H1 (cell line): ENCODE measurements at regions not wholly inside any gene's neighbourhood (a gene's known extent, or its start where the extent isn't known, plus 50 kb on each side); places are given as distances from the start of the nearest gene placed in this dataset.

Experiments
- CTCF ChIA-PET: fragments of 300-600 bp; sonication (Branson Sonifier 250); formaldehyde crosslinking; loops from one replicate; lab custom pipeline; 2021; ENCODE audit not compliant: partially characterized antibody; lab: Charles Lee
- POLR2A ChIA-PET: fragments of 300-600 bp; sonication (Branson Sonifier 250); formaldehyde crosslinking; loops from one replicate; lab custom pipeline; 2021; ENCODE audit warnings: inconsistent platforms; ENCODE audit not compliant: partially characterized antibody; lab: Charles Lee
- DNase-seq, 2 experiments: peaks; one replicate each; pipeline versions ENCODE4 v3.0.0 to v3.0.0-alpha.2; 2010 to 2022; ENCODE audit warnings: low spot score in 2 of 2, low read depth in 1 of 2, mixed read lengths in 1 of 2
- FAIRE-seq: peaks from 2 replicates; lab custom pipeline; 2011; peaks lifted over from hg19 to GRCh38; lab: Jason Lieb, UNC
- H2AFZ ChIP-seq: 2 replicates; pipeline ENCODE4 v1.8.1; 2012; ENCODE audit warnings: low read length, inconsistent platforms
- H2AK5ac ChIP-seq: 2 replicates; pipeline ENCODE4 v1.6.1; 2013; ENCODE audit warnings: low read depth, low read length
- H2BK120ac ChIP-seq: replicated peaks from 2 replicates; pipeline ENCODE3; 2013; ENCODE audit warnings: low read depth, low read length, inconsistent platforms
- H2BK12ac ChIP-seq: 2 replicates; pipeline ENCODE4 v1.6.1; 2013; ENCODE audit warnings: low read depth, low read length
- H2BK15ac ChIP-seq: 2 replicates; pipeline ENCODE4 v1.6.1; 2013; ENCODE audit warnings: low read length
- H2BK20ac ChIP-seq: 2 replicates; pipeline ENCODE4 v1.6.1; 2013; ENCODE audit warnings: low read length
- H2BK5ac ChIP-seq: 2 replicates; pipeline ENCODE4 v1.6.1; 2013; ENCODE audit warnings: low read depth, low read length
- H3K14ac ChIP-seq: 2 replicates; pipeline ENCODE4 v1.6.1; 2013; ENCODE audit warnings: inconsistent platforms; ENCODE audit not compliant: insufficient read length
- H3K18ac ChIP-seq: 2 replicates; pipeline ENCODE4 v1.6.1; 2013; ENCODE audit warnings: low read length; ENCODE audit errors: extremely low read depth
- H3K23ac ChIP-seq: 2 replicates; pipeline ENCODE4 v1.6.1; 2013; ENCODE audit warnings: inconsistent platforms; ENCODE audit not compliant: insufficient read length
- H3K23me2 ChIP-seq: 2 replicates; pipeline ENCODE4 v1.6.1; 2013; ENCODE audit warnings: low read depth, low read length
- H3K27ac ChIP-seq: 2 replicates; pipeline ENCODE4 v1.6.1; 2011; ENCODE audit warnings: low read depth, low read length, inconsistent platforms
- H3K27me3 ChIP-seq, 4 experiments: replicated peaks in 1 of 4; 1 replicate in 1 of 4; 2 replicates in 3 of 4; pipeline versions ENCODE4 v1.6.1 to v1.8.1; 2011 to 2013; ENCODE audit warnings: low read length in 3 of 4, mild to moderate bottlenecking in 3 of 4, inconsistent platforms in 2 of 4, mixed read lengths in 2 of 4, moderate library complexity in 1 of 4; ENCODE audit not compliant: control insufficient read depth in 3 of 4, insufficient read depth in 3 of 4; ENCODE audit errors: extremely low read depth in 1 of 4
- H3K36me3 ChIP-seq, 4 experiments: 2 replicates each; pipeline versions ENCODE4 v1.6.1 to v1.8.1; 2011 to 2013; ENCODE audit warnings: mild to moderate bottlenecking in 4 of 4, low read length in 3 of 4, moderate library complexity in 2 of 4, control low read depth in 1 of 4, inconsistent platforms in 1 of 4; ENCODE audit not compliant: insufficient read depth in 4 of 4, control insufficient read depth in 2 of 4
- H3K4ac ChIP-seq: replicated peaks from 2 replicates; pipeline ENCODE3; 2013; ENCODE audit warnings: low read length, low read depth, mixed read lengths, inconsistent platforms; ENCODE audit not compliant: insufficient read length
- H3K4me1 ChIP-seq, 4 experiments: replicated peaks in 1 of 4; 1 replicate in 1 of 4; 2 replicates in 3 of 4; pipeline versions ENCODE4 v1.6.1 to v1.8.1; 2011 to 2013; ENCODE audit warnings: low read length in 3 of 4, inconsistent platforms in 2 of 4, mixed read lengths in 1 of 4; ENCODE audit not compliant: insufficient read depth in 4 of 4, control insufficient read depth in 3 of 4
- H3K4me2 ChIP-seq, 2 experiments: 2 replicates each; pipeline versions ENCODE4 v1.6.1 to v1.8.1; 2011 to 2013; ENCODE audit warnings: low read depth in 2 of 2, low read length in 2 of 2, control low read depth in 1 of 2, inconsistent platforms in 1 of 2, mild to moderate bottlenecking in 1 of 2; ENCODE audit not compliant: insufficient read depth in 1 of 2
- H3K4me3 ChIP-seq, 4 experiments: fragments of 200-600, 300-600 bp in 1 of 4; sonication (generic), shearing (Covaris generic), sonication (Bioruptor Twin) in 1 of 4; 2 replicates each; pipeline versions ENCODE4 v1.5.1 to v1.8.1; 2011 to 2016; ENCODE audit warnings: low read length in 4 of 4, low read depth in 3 of 4, control low read depth in 2 of 4, inconsistent platforms in 2 of 4, mild to moderate bottlenecking in 2 of 4, mixed read lengths in 1 of 4, moderate library complexity in 1 of 4; ENCODE audit not compliant: insufficient read depth in 2 of 4; ENCODE audit errors: extremely low read depth in 1 of 4
- H3K56ac ChIP-seq: replicated peaks from 2 replicates; pipeline ENCODE3; 2013; ENCODE audit warnings: low read depth, mild to moderate bottlenecking, mixed read lengths, low read length, inconsistent platforms; ENCODE audit not compliant: insufficient read length
- H3K79me1 ChIP-seq: 2 replicates; pipeline ENCODE4 v1.6.1; 2013; ENCODE audit warnings: low read depth, low read length, control low read depth
- H3K79me2 ChIP-seq, 2 experiments: 2 replicates each; pipeline versions ENCODE4 v1.6.1 to v1.8.1; 2012 to 2013; ENCODE audit warnings: low read length in 2 of 2, mild to moderate bottlenecking in 2 of 2, inconsistent platforms in 1 of 2; ENCODE audit not compliant: insufficient read depth in 2 of 2, control insufficient read depth in 1 of 2
- H3K9ac ChIP-seq, 4 experiments: replicated peaks in 1 of 4; 1 replicate in 1 of 4; 2 replicates in 3 of 4; pipeline versions ENCODE4 v1.6.1 to v1.8.1; 2011 to 2013; ENCODE audit warnings: low read depth in 3 of 4, low read length in 3 of 4, control low read depth in 2 of 4, mild to moderate bottlenecking in 2 of 4, moderate library complexity in 2 of 4, inconsistent platforms in 1 of 4; ENCODE audit errors: extremely low read depth in 1 of 4
- H3K9me3 ChIP-seq, 2 experiments: 2 replicates each; pipeline versions ENCODE4 v1.6.1 to v1.8.1; 2012 to 2013; ENCODE audit warnings: mild to moderate bottlenecking in 2 of 2, moderate library complexity in 2 of 2, control low read depth in 1 of 2, inconsistent platforms in 1 of 2, low read depth in 1 of 2, low read length in 1 of 2, mixed read lengths in 1 of 2; ENCODE audit not compliant: insufficient read depth in 2 of 2
- H4K20me1 ChIP-seq, 2 experiments: replicated peaks in 1 of 2; 2 replicates each; pipeline versions ENCODE3 to v1.8.1; 2011 to 2013; ENCODE audit warnings: inconsistent platforms in 2 of 2, low read length in 2 of 2, mild to moderate bottlenecking in 1 of 2; ENCODE audit not compliant: insufficient read depth in 2 of 2, control insufficient read depth in 1 of 2
- H4K5ac ChIP-seq: 2 replicates; pipeline ENCODE4 v1.6.1; 2013; ENCODE audit warnings: low read length, low read depth, mixed read lengths, inconsistent platforms; ENCODE audit not compliant: insufficient read length
- H4K8ac ChIP-seq: 2 replicates; pipeline ENCODE4 v1.8.0; 2013; ENCODE audit warnings: mild to moderate bottlenecking, moderate library complexity, low read length, inconsistent platforms; ENCODE audit not compliant: insufficient read depth; ENCODE audit errors: extremely low read depth
- H4K91ac ChIP-seq: replicated peaks from 2 replicates; pipeline ENCODE3; 2013; ENCODE audit warnings: low read length, mixed read lengths, inconsistent platforms; ENCODE audit not compliant: insufficient read length
- CREB1 ChIP-seq: IDR thresholded peaks from 2 replicates; pipeline ENCODE4 v1.6.1; 2012; ENCODE audit warnings: inconsistent platforms
- KDM4A ChIP-seq: IDR thresholded peaks from one replicate; pipeline ENCODE4 v1.7.1; 2012; ENCODE audit warnings: low read depth, mild to moderate bottlenecking, moderate library complexity, low read length, inconsistent platforms; ENCODE audit not compliant: severe bottlenecking
- RBBP5 ChIP-seq: IDR thresholded peaks from 2 replicates; pipeline ENCODE4 v1.7.1; 2012; ENCODE audit warnings: low read depth, mild to moderate bottlenecking, inconsistent platforms, low read length, moderate library complexity, borderline replicate concordance
- RNF2 ChIP-seq: fragments of 200-900, 300-1000 bp; sonication (generic); IDR thresholded peaks from 2 replicates; pipeline ENCODE4 v1.7.1; 2016; ENCODE audit warnings: borderline replicate concordance, low read depth, mild to moderate bottlenecking, antibody characterized with exemption, low read length; ENCODE audit not compliant: poor library complexity, severe bottlenecking; ENCODE audit errors: missing control alignments
- TAF1 ChIP-seq: IDR thresholded peaks from 2 replicates; pipeline ENCODE4 v1.6.1; 2011; ENCODE audit warnings: mild to moderate bottlenecking, low read depth, low read length
- WGBS, 2 experiments: shearing (Covaris generic) in 1 of 2; methylation state at CpG; one replicate each; pipeline versions ENCODE4 v1.1.6 to v1.1.7; 2013 to 2015; ENCODE audit warnings: low lambda C conversion rate in 2 of 2, mixed read lengths in 2 of 2, inconsistent platforms in 1 of 2, low coverage in 1 of 2, missing lambda C conversion rate in 1 of 2; ENCODE audit not compliant: insufficient replicate concordance in 2 of 2, insufficient coverage in 1 of 2, insufficient read length in 1 of 2; ENCODE audit errors: extremely low coverage in 1 of 2, missing lambda C conversion rate in 1 of 2; 5-methylcytosine and 5-hydroxymethylcytosine counted together
- TF ChIP-seq, protein P1 (sequence below): IDR thresholded peaks from 2 replicates; pipeline ENCODE4 v1.6.1; 2012; ENCODE audit warnings: low read length, inconsistent platforms

DNA sequence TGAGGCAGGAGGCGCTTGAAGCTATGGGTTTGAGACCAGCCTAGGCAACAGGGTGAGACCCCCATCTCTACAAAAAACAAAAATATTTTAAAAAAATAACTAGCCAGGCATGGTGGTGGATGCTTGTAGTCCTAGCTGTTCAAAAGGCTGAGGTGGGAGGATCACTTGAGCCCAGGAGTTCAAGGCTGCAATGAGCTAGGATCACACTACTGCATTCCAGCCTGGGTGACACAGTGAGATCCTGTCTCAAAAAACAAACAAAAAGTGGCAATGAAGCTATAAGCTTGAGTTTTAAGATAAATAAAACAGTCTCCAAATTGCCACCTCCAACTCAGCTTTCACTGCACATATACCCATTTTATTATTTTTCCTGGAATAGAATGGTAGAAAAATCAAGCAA, 281.3 kb downstream of the IPMK start:
- DNase-seq (no peak), FAIRE-seq (no peak)
- no peak overlapping the region for H2AK5ac ChIP-seq
- H3K79me2 ChIP-seq = no peaks in the 10 kb centered on the region
- no peaks in the 10 kb centered on the region for H3K36me3 ChIP-seq
- no peaks in the 10 kb centered on the region for H3K27me3 ChIP-seq
- no peak overlapping the region for H2AFZ ChIP-seq
- H3K79me1 ChIP-seq = no peaks in the 10 kb centered on the region
- no peak overlapping the region for H2BK20ac ChIP-seq
- POLR2A ChIA-PET = no interaction called here
- no peaks in the 10 kb centered on the region for H3K23me2 ChIP-seq
- no peak overlapping the region for H4K91ac ChIP-seq
- H3K23ac ChIP-seq = no peak overlapping the region
- H3K4me1 ChIP-seq = no peaks in the 10 kb centered on the region
- H3K18ac ChIP-seq = no peak overlapping the region
- H2BK5ac ChIP-seq = no peak overlapping the region
- no peak overlapping the region for H2BK120ac ChIP-seq
- no peak overlapping the region for H3K4me3 ChIP-seq
- no peak overlapping the region for H3K4ac ChIP-seq
- no peak overlapping the region for H4K5ac ChIP-seq
- H2BK15ac ChIP-seq = no peak overlapping the region
- H3K27ac ChIP-seq = no peak overlapping the region
- CTCF ChIA-PET = interaction anchor here (0.6 kb wide), 1 partner anchor 162 kb away, joined by 3 read pairs; no protein-coding TSS in a partner anchor
- H3K4me2 ChIP-seq = no peak overlapping the region
- TF ChIP-seq RNF2 (no peak), KDM4A (no peak), RBBP5 (no peak), CREB1 (no peak), TAF1 (no peak)
- TF ChIP-seq, protein P1, sequence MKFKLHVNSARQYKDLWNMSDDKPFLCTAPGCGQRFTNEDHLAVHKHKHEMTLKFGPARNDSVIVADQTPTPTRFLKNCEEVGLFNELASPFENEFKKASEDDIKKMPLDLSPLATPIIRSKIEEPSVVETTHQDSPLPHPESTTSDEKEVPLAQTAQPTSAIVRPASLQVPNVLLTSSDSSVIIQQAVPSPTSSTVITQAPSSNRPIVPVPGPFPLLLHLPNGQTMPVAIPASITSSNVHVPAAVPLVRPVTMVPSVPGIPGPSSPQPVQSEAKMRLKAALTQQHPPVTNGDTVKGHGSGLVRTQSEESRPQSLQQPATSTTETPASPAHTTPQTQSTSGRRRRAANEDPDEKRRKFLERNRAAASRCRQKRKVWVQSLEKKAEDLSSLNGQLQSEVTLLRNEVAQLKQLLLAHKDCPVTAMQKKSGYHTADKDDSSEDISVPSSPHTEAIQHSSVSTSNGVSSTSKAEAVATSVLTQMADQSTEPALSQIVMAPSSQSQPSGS = no peak
- H4K20me1 ChIP-seq = no peaks in the 10 kb centered on the region
- H3K14ac ChIP-seq = no peak overlapping the region
- H3K9me3 ChIP-seq = no peaks in the 10 kb centered on the region
- H2BK12ac ChIP-seq = no peak overlapping the region
- no peak overlapping the region for H3K56ac ChIP-seq
- no peak overlapping the region for H4K8ac ChIP-seq
- WGBS, 2 experiments = 92% methylated on average over 1 of the region's 1 CpG; no CpG with 5 or more reads in 1 of the 2 experiments
- no peak overlapping the region for H3K9ac ChIP-seq
